IMR-90 (cell line): ENCODE measurements at regions not wholly inside any gene's neighbourhood (a gene's known extent, or its start where the extent isn't known, plus 50 kb on each side); places are given as distances from the start of the nearest gene placed in this dataset.

Experiments used
- ATAC-seq: fragments of 200-7000 bp; cut with Tn5 transposase; 2 replicates; pipeline ENCODE4 v1.9.1; 2020; ENCODE audit warnings: low read depth, mild to moderate bottlenecking, moderate library complexity
- BruUV-seq: library from RNA; stranded (reverse); fragments of 400-500 nt; replicated peaks from 2 replicates; lab custom pipeline; 2021; lab: Mats Ljungman, UMichigan
- CTCF ChIA-PET: fragments of 300-600 bp; formaldehyde crosslinking; extraction: SDS; loops from one replicate; lab custom pipeline; 2021; ENCODE audit warnings: antibody characterized with exemption; lab: Yijun Ruan, JAX
- POLR2A ChIA-PET: fragments of 300-600 bp; sonication (Branson Sonifier 250); formaldehyde crosslinking; loops from one replicate; lab custom pipeline; 2022; ENCODE audit warnings: antibody characterized with exemption; ENCODE audit not compliant: unreplicated experiment; lab: Charles Lee
- DNase-seq: peaks from one replicate; pipeline ENCODE4 v3.0.0; 2013
- H2AFZ ChIP-seq: replicated peaks from 2 replicates; pipeline ENCODE3; 2013; ENCODE audit warnings: low read length, mild to moderate bottlenecking; ENCODE audit not compliant: poor library complexity
- H2AK5ac ChIP-seq: 2 replicates; pipeline ENCODE4 v1.6.1; 2013; ENCODE audit warnings: low read depth, low read length, inconsistent platforms
- H2AK9ac ChIP-seq: replicated peaks from 2 replicates; pipeline ENCODE3; 2013; ENCODE audit warnings: mild to moderate bottlenecking, low read depth, low read length, moderate library complexity; ENCODE audit not compliant: poor library complexity
- H2BK120ac ChIP-seq: 2 replicates; pipeline ENCODE4 v1.6.1; 2013; ENCODE audit warnings: low read depth, low read length, inconsistent platforms
- H2BK15ac ChIP-seq: 3 replicates; pipeline ENCODE4 v1.6.1; 2013; ENCODE audit warnings: low read depth, low read length, inconsistent platforms
- H2BK20ac ChIP-seq: 2 replicates; pipeline ENCODE4 v1.6.1; 2013; ENCODE audit warnings: low read depth, mild to moderate bottlenecking, inconsistent platforms, low read length, moderate library complexity
- H2BK5ac ChIP-seq: 2 replicates; pipeline ENCODE4 v1.6.1; 2013; ENCODE audit warnings: mild to moderate bottlenecking, low read depth, low read length, inconsistent platforms; ENCODE audit not compliant: poor library complexity, severe bottlenecking
- H3K14ac ChIP-seq: replicated peaks from 2 replicates; pipeline ENCODE4 v1.6.1; 2013; ENCODE audit warnings: low read depth, low read length, inconsistent platforms
- H3K18ac ChIP-seq: 2 replicates; pipeline ENCODE4 v1.6.1; 2013; ENCODE audit warnings: low read depth, low read length, control low read depth
- H3K23ac ChIP-seq: 2 replicates; pipeline ENCODE4 v1.6.1; 2013; ENCODE audit warnings: low read depth, low read length, inconsistent platforms
- H3K27ac ChIP-seq: 2 replicates; pipeline ENCODE4 v1.5.1; 2013; ENCODE audit warnings: mild to moderate bottlenecking, control low read depth, low read length; ENCODE audit not compliant: insufficient read depth
- H3K27me3 ChIP-seq: 2 replicates; pipeline ENCODE4 v1.6.1; 2013; ENCODE audit warnings: low read length; ENCODE audit not compliant: control insufficient read depth, insufficient read depth
- H3K36me3 ChIP-seq: 2 replicates; pipeline ENCODE4 v1.6.1; 2013; ENCODE audit warnings: low read length, mixed read lengths; ENCODE audit not compliant: control insufficient read depth, insufficient read depth
- H3K4ac ChIP-seq: 2 replicates; pipeline ENCODE4 v1.6.1; 2013; ENCODE audit warnings: low read depth, low read length, inconsistent platforms
- H3K4me1 ChIP-seq: 2 replicates; pipeline ENCODE4 v1.6.1; 2013; ENCODE audit warnings: low read length, mixed read lengths; ENCODE audit not compliant: control insufficient read depth, insufficient read depth
- H3K4me2 ChIP-seq: 2 replicates; pipeline ENCODE4 v1.6.1; 2013; ENCODE audit warnings: low read depth, mild to moderate bottlenecking, control low read depth, low read length, moderate library complexity
- H3K4me3 ChIP-seq: 2 replicates; pipeline ENCODE4 v1.5.1; 2013; ENCODE audit warnings: low read depth, mild to moderate bottlenecking, control low read depth, low read length, moderate library complexity; ENCODE audit not compliant: insufficient read depth
- H3K56ac ChIP-seq: 2 replicates; pipeline ENCODE4 v1.6.1; 2013; ENCODE audit warnings: low read length, inconsistent platforms; ENCODE audit not compliant: insufficient read depth; ENCODE audit errors: extremely low read depth
- H3K79me1 ChIP-seq, 2 experiments: 2 replicates each; pipeline ENCODE4 v1.6.1; 2013; ENCODE audit warnings: low read length in 2 of 2, inconsistent platforms in 1 of 2, low read depth in 1 of 2
- H3K9ac ChIP-seq: 2 replicates; pipeline ENCODE4 v1.6.1; 2013; ENCODE audit warnings: low read depth, low read length, control low read depth
- H3K9me1 ChIP-seq: 2 replicates; pipeline ENCODE4 v1.6.1; 2013; ENCODE audit warnings: low read length, inconsistent platforms; ENCODE audit not compliant: insufficient read depth
- H3K9me3 ChIP-seq: 2 replicates; pipeline ENCODE4 v1.6.1; 2013; ENCODE audit warnings: low read length; ENCODE audit not compliant: control insufficient read depth, insufficient read depth
- H4K20me1 ChIP-seq: 2 replicates; pipeline ENCODE4 v1.6.1; 2013; ENCODE audit warnings: low read length, inconsistent platforms; ENCODE audit not compliant: insufficient read depth
- H4K5ac ChIP-seq: 2 replicates; pipeline ENCODE4 v1.6.1; 2013; ENCODE audit warnings: mild to moderate bottlenecking, low read depth, low read length, control low read depth
- H4K8ac ChIP-seq, 2 experiments: 2 replicates each; pipeline ENCODE4 v1.6.1; 2013; ENCODE audit warnings: low read depth in 2 of 2, low read length in 2 of 2, control low read depth in 1 of 2, inconsistent platforms in 1 of 2
- H4K91ac ChIP-seq: 2 replicates; pipeline ENCODE4 v1.6.1; 2013; ENCODE audit warnings: low read depth, low read length, inconsistent platforms; ENCODE audit not compliant: insufficient read depth
- BHLHE40 ChIP-seq: fragments of 150-350 bp; IDR thresholded peaks from 2 replicates; pipeline ENCODE4 v1.6.1; 2016; ENCODE audit warnings: mild to moderate bottlenecking, low read depth, low read length
- CEBPB ChIP-seq: IDR thresholded peaks from 2 replicates; pipeline ENCODE4 v1.6.1; 2012; ENCODE audit warnings: low read depth, low read length, improper control_type of control experiment
- CHD1 ChIP-seq: IDR thresholded peaks from 2 replicates; pipeline ENCODE4 v1.6.1; 2012; ENCODE audit warnings: low read depth, low read length, improper control_type of control experiment
- FOS ChIP-seq: fragments of 150-350 bp; IDR thresholded peaks from 2 replicates; pipeline ENCODE4 v1.6.1; 2016; ENCODE audit warnings: low read depth, low read length
- MAFK ChIP-seq: IDR thresholded peaks from 2 replicates; pipeline ENCODE4 v1.6.1; 2012; ENCODE audit warnings: low read depth, low read length, improper control_type of control experiment
- MAZ ChIP-seq: IDR thresholded peaks from 2 replicates; pipeline ENCODE4 v1.6.1; 2012; ENCODE audit warnings: low read depth, mild to moderate bottlenecking, low read length, improper control_type of control experiment, moderate library complexity, borderline replicate concordance
- NFE2L2 ChIP-seq: fragments of 150-350 bp; IDR thresholded peaks from 2 replicates; pipeline ENCODE4 v1.6.1; 2016; ENCODE audit warnings: low read depth, mild to moderate bottlenecking, low read length
- RAD21 ChIP-seq: IDR thresholded peaks from 2 replicates; pipeline ENCODE4 v1.6.1; 2012; ENCODE audit warnings: low read length, improper control_type of control experiment
- RCOR1 ChIP-seq: IDR thresholded peaks from 2 replicates; pipeline ENCODE4 v1.6.1; 2012; ENCODE audit warnings: mild to moderate bottlenecking, low read length, improper control_type of control experiment; ENCODE audit not compliant: insufficient replicate concordance
- RFX5 ChIP-seq: IDR thresholded peaks from 2 replicates; pipeline ENCODE4 v1.8.0; 2012; ENCODE audit warnings: low read depth, mild to moderate bottlenecking, low read length, moderate library complexity
- SMC3 ChIP-seq: fragments of 150-350 bp; IDR thresholded peaks from 2 replicates; pipeline ENCODE4 v1.6.1; 2016; ENCODE audit warnings: low read depth, mild to moderate bottlenecking, antibody characterized with exemption, low read length, moderate library complexity
- WGBS, 2 experiments: methylation state at CpG; one replicate each; pipeline versions ENCODE4 v1.1.5 to v1.1.7; 2013; ENCODE audit warnings: missing lambda C conversion rate in 2 of 2; ENCODE audit not compliant: insufficient read length in 1 of 2; ENCODE audit errors: extremely low coverage in 2 of 2; 5-methylcytosine and 5-hydroxymethylcytosine counted together
- dilution Hi-C: fragments of 300-500 bp; cut with HindIII; formaldehyde crosslinking; loops from one replicate; pipeline ENCODE4 v1.14.3; 2018; ENCODE audit warnings: low sequenced_read_pairs; ENCODE audit not compliant: unreplicated experiment
- in situ Hi-C: fragments of 300-500 bp; cut with MboI; formaldehyde crosslinking; loops from 3 replicates; pipeline ENCODE4 v1.14.3; 2019; ENCODE audit warnings: low sequenced_read_pairs, inconsistent platforms, mixed read lengths
- intact Hi-C: fragments of 100-400 bp; cut with micrococcal nuclease; formaldehyde crosslinking; loops from 2 replicates; pipeline ENCODE4 v1.10.0; 2022
- TF ChIP-seq, protein P1 (sequence below): fragments of 150-350 bp; IDR thresholded peaks from 2 replicates; pipeline ENCODE4 v1.6.1; 2017; ENCODE audit warnings: mild to moderate bottlenecking, antibody characterized with exemption, low read length, low read depth
- TF ChIP-seq, protein P2 (sequence below): fragments of 150-350 bp; IDR thresholded peaks from 2 replicates; pipeline ENCODE4 v1.6.1; 2016; ENCODE audit warnings: low read depth, mild to moderate bottlenecking, low read length, moderate library complexity, borderline replicate concordance
- TF ChIP-seq, protein P3 (sequence below): conservative IDR thresholded peaks from 2 replicates; pipeline ENCODE4 v1.5.1; 2012; ENCODE audit warnings: mild to moderate bottlenecking, low read depth, low read length, improper control_type of control experiment

DNA sequence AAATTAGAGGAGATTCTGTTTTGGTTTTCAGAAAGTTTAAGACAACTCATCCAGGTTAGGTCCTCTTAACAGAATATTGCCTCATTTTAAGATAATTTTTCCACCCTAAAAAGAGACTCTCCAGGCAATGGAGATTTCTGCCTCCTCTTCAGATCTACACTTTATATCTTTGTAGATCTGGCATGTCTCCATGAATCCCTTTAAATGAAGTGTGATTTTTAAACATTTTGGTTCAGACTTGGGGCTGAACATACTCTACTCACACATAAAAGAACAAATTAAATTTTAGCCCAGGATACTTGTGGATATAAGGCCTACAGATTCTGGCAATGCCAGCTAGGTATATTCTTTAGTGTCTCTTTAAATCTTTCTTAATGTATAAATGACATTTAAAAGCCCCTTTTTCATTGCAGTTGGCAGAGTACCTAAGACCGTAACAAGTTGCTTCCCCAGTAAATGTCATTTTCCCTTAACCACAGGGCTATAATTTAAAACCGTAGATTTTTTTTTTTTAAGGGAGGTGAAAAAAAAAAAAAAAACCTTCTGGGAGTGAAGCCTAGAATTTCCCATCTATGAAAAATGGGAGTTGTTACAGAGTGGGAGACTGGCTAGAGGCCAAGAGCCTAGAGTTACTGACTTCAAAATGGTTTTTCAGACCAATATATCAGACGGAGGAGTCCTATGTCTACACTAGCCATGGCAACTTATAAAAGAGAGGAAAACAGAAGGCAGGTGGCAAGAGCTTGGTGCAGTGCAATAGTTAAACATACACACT, 207.8 kb upstream of the TARS1 start:
- Histone ChIP-seq H2AK9ac (no peak overlapping the region), H3K4me1 (no peaks in the 10 kb centered on the region; the same call in 1 of the 2 replicates), H4K91ac (no peak overlapping the region), H3K9me3 (no peaks in the 10 kb centered on the region), H3K23ac (no peak overlapping the region), H4K8ac (no peak overlapping the region), H3K18ac (no peak overlapping the region), H4K5ac (no peak overlapping the region), H3K36me3 (no peaks in the 10 kb centered on the region), H3K27ac (no peak overlapping the region), H3K4me3 (no peak overlapping the region), H3K9ac (no peak overlapping the region), H4K20me1 (no peaks in the 10 kb centered on the region), H2BK15ac (no peak overlapping the region), H2AK5ac (no peak overlapping the region), H2BK20ac (no peak overlapping the region), H2BK5ac (no peak overlapping the region), H3K56ac (no peak overlapping the region), H3K14ac (no peak overlapping the region), H3K27me3 (no peaks in the 10 kb centered on the region), H3K9me1 (no peaks in the 10 kb centered on the region), H3K79me1 (no peaks in the 10 kb centered on the region), H3K4ac (no peak overlapping the region), H2BK120ac (no peak overlapping the region), H3K4me2 (no peak overlapping the region), H2AFZ (no peak overlapping the region)
- ChIA-PET POLR2A (no interaction called here), CTCF (no interaction called here)
- in situ Hi-C loops (no loop called here), intact Hi-C loops (no loop called here), dilution Hi-C loops (no loop called here)
- ATAC-seq, result no peak
- no peak for TF ChIP-seq NFE2L2
- no peak for TF ChIP-seq RCOR1
- TF ChIP-seq BHLHE40, result no peak
- TF ChIP-seq RAD21, result no peak
- TF ChIP-seq, protein P1, sequence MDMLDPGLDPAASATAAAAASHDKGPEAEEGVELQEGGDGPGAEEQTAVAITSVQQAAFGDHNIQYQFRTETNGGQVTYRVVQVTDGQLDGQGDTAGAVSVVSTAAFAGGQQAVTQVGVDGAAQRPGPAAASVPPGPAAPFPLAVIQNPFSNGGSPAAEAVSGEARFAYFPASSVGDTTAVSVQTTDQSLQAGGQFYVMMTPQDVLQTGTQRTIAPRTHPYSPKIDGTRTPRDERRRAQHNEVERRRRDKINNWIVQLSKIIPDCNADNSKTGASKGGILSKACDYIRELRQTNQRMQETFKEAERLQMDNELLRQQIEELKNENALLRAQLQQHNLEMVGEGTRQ, result no peak
- no peak for TF ChIP-seq RFX5
- no peak for TF ChIP-seq SMC3
- TF ChIP-seq, protein P2, sequence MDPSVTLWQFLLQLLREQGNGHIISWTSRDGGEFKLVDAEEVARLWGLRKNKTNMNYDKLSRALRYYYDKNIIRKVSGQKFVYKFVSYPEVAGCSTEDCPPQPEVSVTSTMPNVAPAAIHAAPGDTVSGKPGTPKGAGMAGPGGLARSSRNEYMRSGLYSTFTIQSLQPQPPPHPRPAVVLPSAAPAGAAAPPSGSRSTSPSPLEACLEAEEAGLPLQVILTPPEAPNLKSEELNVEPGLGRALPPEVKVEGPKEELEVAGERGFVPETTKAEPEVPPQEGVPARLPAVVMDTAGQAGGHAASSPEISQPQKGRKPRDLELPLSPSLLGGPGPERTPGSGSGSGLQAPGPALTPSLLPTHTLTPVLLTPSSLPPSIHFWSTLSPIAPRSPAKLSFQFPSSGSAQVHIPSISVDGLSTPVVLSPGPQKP, result no peak
- TF ChIP-seq FOS, result no peak
- no peak for TF ChIP-seq MAZ
- no peak for TF ChIP-seq CHD1
- TF ChIP-seq CEBPB, result no peak
- no peak for TF ChIP-seq MAFK
- TF ChIP-seq, protein P3, sequence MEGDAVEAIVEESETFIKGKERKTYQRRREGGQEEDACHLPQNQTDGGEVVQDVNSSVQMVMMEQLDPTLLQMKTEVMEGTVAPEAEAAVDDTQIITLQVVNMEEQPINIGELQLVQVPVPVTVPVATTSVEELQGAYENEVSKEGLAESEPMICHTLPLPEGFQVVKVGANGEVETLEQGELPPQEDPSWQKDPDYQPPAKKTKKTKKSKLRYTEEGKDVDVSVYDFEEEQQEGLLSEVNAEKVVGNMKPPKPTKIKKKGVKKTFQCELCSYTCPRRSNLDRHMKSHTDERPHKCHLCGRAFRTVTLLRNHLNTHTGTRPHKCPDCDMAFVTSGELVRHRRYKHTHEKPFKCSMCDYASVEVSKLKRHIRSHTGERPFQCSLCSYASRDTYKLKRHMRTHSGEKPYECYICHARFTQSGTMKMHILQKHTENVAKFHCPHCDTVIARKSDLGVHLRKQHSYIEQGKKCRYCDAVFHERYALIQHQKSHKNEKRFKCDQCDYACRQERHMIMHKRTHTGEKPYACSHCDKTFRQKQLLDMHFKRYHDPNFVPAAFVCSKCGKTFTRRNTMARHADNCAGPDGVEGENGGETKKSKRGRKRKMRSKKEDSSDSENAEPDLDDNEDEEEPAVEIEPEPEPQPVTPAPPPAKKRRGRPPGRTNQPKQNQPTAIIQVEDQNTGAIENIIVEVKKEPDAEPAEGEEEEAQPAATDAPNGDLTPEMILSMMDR, result no peak
- no peak for DNase-seq
- WGBS, 2 experiments, result no CpG with 5 or more reads among the region's 3 CpGs
- BruUV-seq, result no TSS peak
